Neuronal stem cell (in vitro differentiated cells): ENCODE measurements at regions not wholly inside any gene's neighbourhood (a gene's known extent, or its start where the extent isn't known, plus 50 kb on each side); places are given as distances from the start of the nearest gene placed in this dataset.
"Not testable (repeated sequence)": the region's sequence is repeated elsewhere in the genome, so short reads cannot be mapped to it uniquely, and the experiment has no call there.

Experiments
- DNase-seq: peaks from one replicate; pipeline ENCODE4 v3.0.0-alpha.2; 2013; ENCODE audit warnings: low spot score
- H2AFZ ChIP-seq: one replicate; pipeline ENCODE4 v1.6.1; 2013; ENCODE audit warnings: mild to moderate bottlenecking, low read length, inconsistent platforms
- H2AK5ac ChIP-seq: 2 replicates; pipeline ENCODE4 v1.6.1; 2013; ENCODE audit warnings: low read depth, mild to moderate bottlenecking, inconsistent platforms, low read length, moderate library complexity, mixed read lengths
- H2BK120ac ChIP-seq: 2 replicates; pipeline ENCODE4 v1.6.1; 2013; ENCODE audit warnings: low read depth, mild to moderate bottlenecking, inconsistent platforms, low read length, moderate library complexity, mixed read lengths
- H2BK12ac ChIP-seq: one replicate; pipeline ENCODE4 v1.6.1; 2013; ENCODE audit warnings: low read length, inconsistent platforms
- H2BK15ac ChIP-seq: 2 replicates; pipeline ENCODE4 v1.6.1; 2013; ENCODE audit warnings: mild to moderate bottlenecking, low read length, inconsistent platforms, mixed read lengths
- H2BK5ac ChIP-seq: one replicate; pipeline ENCODE4 v1.6.1; 2013; ENCODE audit warnings: inconsistent platforms, mild to moderate bottlenecking, low read length, moderate library complexity
- H3K14ac ChIP-seq: one replicate; pipeline ENCODE4 v1.6.1; 2013; ENCODE audit warnings: low read length, inconsistent platforms
- H3K18ac ChIP-seq: 2 replicates; pipeline ENCODE4 v1.6.1; 2013; ENCODE audit warnings: low read length, inconsistent platforms
- H3K23ac ChIP-seq: 2 replicates; pipeline ENCODE4 v1.6.1; 2013; ENCODE audit warnings: low read depth, mild to moderate bottlenecking, mixed read lengths, low read length, inconsistent platforms; ENCODE audit not compliant: poor library complexity
- H3K27ac ChIP-seq: replicated peaks from 3 replicates; pipeline ENCODE4 v1.5.1; 2013; ENCODE audit warnings: low read length, inconsistent platforms
- H3K27me3 ChIP-seq, 3 experiments: 2 replicates each; pipeline ENCODE4 v1.6.1; 2013; ENCODE audit warnings: low read length in 3 of 3, mild to moderate bottlenecking in 2 of 3, inconsistent platforms in 1 of 3, low read depth in 1 of 3, mixed read lengths in 1 of 3, moderate library complexity in 1 of 3; ENCODE audit not compliant: control insufficient read depth in 3 of 3, insufficient read depth in 3 of 3
- H3K36me3 ChIP-seq, 2 donors: replicated peaks in 1 of 2; 2 replicates each; pipeline ENCODE4 v1.6.1; 2013; ENCODE audit warnings: low read length in 2 of 2; ENCODE audit not compliant: control insufficient read depth in 2 of 2, insufficient read depth in 2 of 2
- H3K4ac ChIP-seq: 2 replicates; pipeline ENCODE4 v1.6.1; 2013; ENCODE audit warnings: inconsistent platforms, mild to moderate bottlenecking, low read length, moderate library complexity
- H3K4me1 ChIP-seq, 2 donors: 1 replicate in 1 of 2; 2 replicates in 1 of 2; pipeline ENCODE4 v1.6.1; 2013; ENCODE audit warnings: low read length in 2 of 2, low read depth in 1 of 2; ENCODE audit not compliant: control insufficient read depth in 2 of 2, insufficient read depth in 1 of 2
- H3K4me2 ChIP-seq: one replicate; pipeline ENCODE4 v1.6.1; 2013; ENCODE audit warnings: mild to moderate bottlenecking, low read length, inconsistent platforms; ENCODE audit not compliant: insufficient read depth, poor library complexity, severe bottlenecking
- H3K4me3 ChIP-seq, 2 donors: 2 replicates each; pipeline ENCODE4 v1.5.1; 2013; ENCODE audit warnings: low read length in 2 of 2, mild to moderate bottlenecking in 2 of 2, inconsistent platforms in 1 of 2, moderate library complexity in 1 of 2
- H3K79me1 ChIP-seq: one replicate; pipeline ENCODE4 v1.6.1; 2013; ENCODE audit warnings: low read depth, mild to moderate bottlenecking, inconsistent platforms, low read length, moderate library complexity
- H3K9ac ChIP-seq: one replicate; pipeline ENCODE4 v1.6.1; 2013; ENCODE audit warnings: mild to moderate bottlenecking, low read depth, low read length, inconsistent platforms; ENCODE audit not compliant: poor library complexity
- H3K9me3 ChIP-seq, 2 donors: replicated peaks in 1 of 2; 2 replicates each; pipeline versions ENCODE3 to v1.6.1; 2013; ENCODE audit warnings: low read length in 2 of 2, mild to moderate bottlenecking in 2 of 2, inconsistent platforms in 1 of 2, low read depth in 1 of 2, mixed read lengths in 1 of 2, moderate library complexity in 1 of 2; ENCODE audit not compliant: control insufficient read depth in 2 of 2, insufficient read depth in 1 of 2
- H4K8ac ChIP-seq: one replicate; pipeline ENCODE4 v1.6.1; 2013; ENCODE audit warnings: low read depth, mild to moderate bottlenecking, inconsistent platforms, low read length, moderate library complexity
- H4K91ac ChIP-seq: one replicate; pipeline ENCODE4 v1.6.1; 2013; ENCODE audit warnings: low read length, low read depth, mild to moderate bottlenecking, inconsistent platforms; ENCODE audit not compliant: poor library complexity
- WGBS, 2 donors: extraction: QIAGEN DNeasy Blood & Tissue Kit; methylation state at CpG; one replicate each; pipeline ENCODE4 v1.1.7; 2013; ENCODE audit warnings: missing lambda C conversion rate in 2 of 2, mixed read lengths in 1 of 2; ENCODE audit not compliant: insufficient read length in 2 of 2, insufficient replicate concordance in 1 of 2; ENCODE audit errors: extremely low coverage in 2 of 2; 5-methylcytosine and 5-hydroxymethylcytosine counted together

DNA sequence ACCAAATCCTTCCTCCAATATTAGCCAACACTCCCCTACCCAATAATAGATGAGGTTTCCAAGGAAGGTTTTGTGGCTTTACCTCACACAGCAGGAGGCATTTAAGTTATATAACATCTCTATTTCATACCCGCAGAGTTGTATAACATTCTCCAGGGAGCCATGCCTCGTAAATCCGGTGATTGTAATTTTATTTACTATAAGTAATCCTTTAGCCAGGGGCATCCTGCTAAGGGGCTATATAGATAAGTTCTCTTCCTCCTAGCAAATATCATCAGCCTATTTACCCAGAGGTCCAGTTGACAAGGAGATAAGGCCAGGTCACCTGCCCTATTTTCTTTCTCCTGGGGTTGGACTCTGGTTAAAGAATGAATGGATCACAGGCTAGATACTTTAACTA, 2051.0 kb downstream of the EFNA5 start:
- H3K9me3 ChIP-seq: no peaks in the 10 kb centered on the region
- no peak overlapping the region for H3K9ac ChIP-seq
- H3K36me3 ChIP-seq: no peaks in the 10 kb centered on the region
- no peak overlapping the region for H4K91ac ChIP-seq
- H2BK12ac ChIP-seq: no peak overlapping the region
- H2BK5ac ChIP-seq: no peak overlapping the region
- no peak for DNase-seq
- no peak overlapping the region for H3K23ac ChIP-seq
- H3K4me3 ChIP-seq: no peak overlapping the region
- no peak overlapping the region for H3K27ac ChIP-seq
- H2AK5ac ChIP-seq: no peak overlapping the region
- no peaks in the 10 kb centered on the region for H3K79me1 ChIP-seq
- no peak overlapping the region for H4K8ac ChIP-seq
- H3K27me3 ChIP-seq: no peaks in the 10 kb centered on the region
- no CpG with 5 or more reads among the region's 3 CpGs for WGBS, 2 donors
- H3K4me2 ChIP-seq: no peak overlapping the region
- H3K14ac ChIP-seq: no peak overlapping the region
- H2AFZ ChIP-seq: no peak overlapping the region
- H3K18ac ChIP-seq: no peak overlapping the region
- no peaks in the 10 kb centered on the region for H3K4me1 ChIP-seq
- H2BK120ac ChIP-seq: no peak overlapping the region
- H2BK15ac ChIP-seq: no peak overlapping the region
- no peak overlapping the region for H3K4ac ChIP-seq

- Histone ChIP-seq H3K14ac (no peak overlapping the region), H2AK5ac (no peak overlapping the region), H3K9me3 (no peaks in the 10 kb centered on the region), H3K79me1 (no peaks in the 10 kb centered on the region), H3K27me3 (no peaks in the 10 kb centered on the region), H3K4me2 (no peak overlapping the region), H3K23ac (no peak overlapping the region), H2BK5ac (no peak overlapping the region), H3K4me3 (no peak overlapping the region), H3K36me3 (no peaks in the 10 kb centered on the region), H4K91ac (no peak overlapping the region), H2AFZ (no peak overlapping the region), H2BK120ac (no peak overlapping the region), H3K27ac (no peak overlapping the region), H3K4ac (no peak overlapping the region), H4K8ac (no peak overlapping the region), H3K9ac (no peak overlapping the region), H3K4me1 (no peaks in the 10 kb centered on the region), H2BK12ac (no peak overlapping the region), H3K18ac (no peak overlapping the region), H2BK15ac (no peak overlapping the region)
- DNase-seq: no peak
- WGBS, 2 donors: no CpG with 5 or more reads among the region's 2 CpGs
Measured at GRCh38 chr5:105617436-105618215, 2053.1 kb downstream of the EFNA5 start.

- Histone ChIP-seq H3K27me3 (no peaks in the 10 kb centered on the region), H2AFZ (no peak overlapping the region), H2BK5ac (no peak overlapping the region), H3K9me3 (no peaks in the 10 kb centered on the region), H2BK120ac (no peak overlapping the region), H3K36me3 (no peaks in the 10 kb centered on the region), H3K14ac (no peak overlapping the region), H3K18ac (no peak overlapping the region), H4K8ac (no peak overlapping the region), H3K4ac (no peak overlapping the region), H3K4me1 (no peaks in the 10 kb centered on the region), H2AK5ac (no peak overlapping the region), H3K79me1 (no peaks in the 10 kb centered on the region), H3K9ac (no peak overlapping the region), H3K27ac (no peak overlapping the region), H2BK15ac (no peak overlapping the region), H3K4me2 (no peak overlapping the region), H2BK12ac (no peak overlapping the region), H4K91ac (no peak overlapping the region), H3K23ac (no peak overlapping the region), H3K4me3 (no peak overlapping the region)
- no CpG with 5 or more reads among the region's 2 CpGs for WGBS, 2 donors
- DNase-seq: no peak
Measured at GRCh38 chr5:105616599-105616998, 2054.0 kb upstream of the NUDT12 start.

DNA sequence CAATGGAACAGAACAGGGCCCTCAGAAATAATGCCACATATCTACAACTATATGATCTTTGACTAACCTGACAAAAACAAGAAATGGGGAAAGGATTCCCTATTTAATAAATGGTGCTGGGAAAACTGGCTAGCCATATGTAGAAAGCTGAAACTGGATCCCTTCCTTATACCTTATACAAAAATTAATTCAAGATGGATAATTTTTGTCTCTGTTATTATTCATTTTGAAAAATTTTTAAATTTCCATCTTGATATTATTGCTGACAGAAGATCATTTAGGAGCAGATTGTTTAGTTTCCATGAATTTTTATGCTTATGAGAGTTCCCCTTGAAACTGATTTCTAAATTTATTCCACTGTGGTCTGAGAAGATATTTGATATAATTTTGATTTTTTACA, 2039.8 kb upstream of the NUDT12 start:
- H3K4me2 ChIP-seq, H3K14ac ChIP-seq, H3K79me1 ChIP-seq, H2BK120ac ChIP-seq, H3K27ac ChIP-seq, H3K18ac ChIP-seq, H3K9ac ChIP-seq, DNase-seq, H2BK12ac ChIP-seq, H3K4ac ChIP-seq, H4K91ac ChIP-seq, H3K4me1 ChIP-seq, H3K23ac ChIP-seq, H3K4me3 ChIP-seq, H3K36me3 ChIP-seq, H4K8ac ChIP-seq, H3K27me3 ChIP-seq, H2AK5ac ChIP-seq, H2BK15ac ChIP-seq, H2BK5ac ChIP-seq, H3K9me3 ChIP-seq, H2AFZ ChIP-seq: not testable (repeated sequence)
